Vagina (tissue), 2 donors: ENCODE measurements at regions not wholly inside any gene's neighbourhood (a gene's known extent, or its start where the extent isn't known, plus 50 kb on each side); places are given as distances from the start of the nearest gene placed in this dataset.

Source experiments
- CTCF ChIP-seq, 3 experiments: fragments of 450-650 bp in 2 of 3; fragments of 200-600 bp in 1 of 3; sonication (generic) in 1 of 3; IDR thresholded peaks; one replicate each; pipeline ENCODE4 v1.5.1; 2017 to 2019; ENCODE audit warnings: antibody characterized with exemption in 3 of 3, mild to moderate bottlenecking in 2 of 3, moderate library complexity in 2 of 3
- POLR2A ChIP-seq, 2 donors: fragments of 450-650 bp; IDR thresholded peaks; one replicate each; pipeline ENCODE4 v1.6.1; 2017; ENCODE audit warnings: antibody characterized with exemption in 2 of 2, mild to moderate bottlenecking in 2 of 2, moderate library complexity in 2 of 2

GRCh38 chr10:130464426-130464825 is 328.2 kb downstream of the GLRX3 start:
- TF ChIP-seq CTCF (IDR thresholded peaks at IDR 0.05) (no peak), POLR2A (IDR thresholded peaks at IDR 0.05) (no peak)
